ENCODE measurements at regions not wholly inside any gene's neighbourhood (a gene's known extent, or its start where the extent isn't known, plus 50 kb on each side); places are given as distances from the start of the nearest gene placed in this dataset.

DNA sequence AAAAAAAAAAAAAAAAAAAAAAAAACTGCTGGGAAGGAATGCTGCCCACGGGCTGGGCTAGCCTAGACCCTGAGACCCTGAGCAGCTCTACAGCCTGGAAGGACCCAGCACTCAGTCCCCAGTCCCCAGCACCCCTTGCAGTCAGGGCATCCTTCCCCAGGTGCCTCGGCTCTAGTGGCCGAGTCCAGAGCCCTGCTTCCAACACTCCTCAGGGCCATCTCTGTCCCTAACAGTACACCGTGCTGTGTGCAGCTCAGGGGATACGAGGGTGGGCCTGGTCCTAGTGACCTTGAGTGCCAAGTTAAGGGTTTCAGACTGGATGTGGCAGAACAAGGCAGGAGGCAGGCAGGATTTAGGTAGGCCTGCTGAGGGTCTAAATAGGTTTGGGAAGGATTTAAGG is 50.2 kb upstream of the LRP8 start:
- DNase-seq (ENCODE audit: low spot score): no peak

- DNase-seq (ENCODE audit: low spot score): no peak
Measured at GRCh38 chr1:53378932-53379661, 51.2 kb upstream of the LRP8 start.

DNA sequence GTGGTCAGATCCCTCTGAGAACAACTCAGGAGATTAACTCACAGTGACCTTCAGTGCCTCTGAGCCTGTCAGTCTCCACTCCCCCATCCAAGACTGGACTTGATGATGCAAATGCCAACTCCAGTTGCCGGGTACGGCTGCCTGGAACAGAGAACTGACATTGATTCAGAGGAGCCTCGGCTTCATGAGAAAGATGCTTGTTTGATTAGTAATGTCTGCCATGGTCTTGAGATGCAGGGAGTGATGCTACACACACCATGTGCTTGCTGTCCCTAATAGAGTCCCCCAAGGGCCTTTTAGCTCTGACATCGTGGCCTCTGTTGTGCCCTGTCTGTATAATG is 51.8 kb upstream of the LRP8 start:
- no peak for DNase-seq (ENCODE audit: low spot score)

- DNase-seq (ENCODE audit: low spot score): no peak
Measured at GRCh38 chr1:53380296-53380695, 52.4 kb upstream of the LRP8 start.

GRCh38 chr1:53381790-53382401 is 54.0 kb upstream of the LRP8 start:
- DNase-seq (ENCODE audit: low spot score): no peak

GRCh38 chr1:53383136-53383870 is 55.4 kb upstream of the LRP8 start:
- DNase-seq (ENCODE audit: low spot score): no peak

DNA sequence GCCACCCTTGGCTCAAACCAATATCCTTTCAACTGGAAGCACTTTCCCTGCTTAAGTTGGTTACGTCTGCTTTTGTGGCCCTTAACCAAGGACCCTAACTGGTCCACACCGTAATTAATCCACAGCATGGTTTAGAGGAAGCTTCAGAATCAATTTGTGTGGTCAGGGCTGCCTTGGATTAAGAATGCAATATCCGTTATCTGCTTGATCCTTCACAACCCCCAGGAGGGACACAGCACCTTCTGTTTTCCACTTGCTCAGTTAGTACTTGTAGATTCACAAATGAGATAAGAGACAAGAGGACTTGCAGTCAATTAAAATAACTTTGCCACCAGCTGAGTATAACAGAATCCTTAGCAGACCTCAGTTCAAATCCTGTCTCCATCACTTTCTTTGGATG is 56.9 kb upstream of the LRP8 start:
- no peak for DNase-seq (ENCODE audit: low spot score)

DNA sequence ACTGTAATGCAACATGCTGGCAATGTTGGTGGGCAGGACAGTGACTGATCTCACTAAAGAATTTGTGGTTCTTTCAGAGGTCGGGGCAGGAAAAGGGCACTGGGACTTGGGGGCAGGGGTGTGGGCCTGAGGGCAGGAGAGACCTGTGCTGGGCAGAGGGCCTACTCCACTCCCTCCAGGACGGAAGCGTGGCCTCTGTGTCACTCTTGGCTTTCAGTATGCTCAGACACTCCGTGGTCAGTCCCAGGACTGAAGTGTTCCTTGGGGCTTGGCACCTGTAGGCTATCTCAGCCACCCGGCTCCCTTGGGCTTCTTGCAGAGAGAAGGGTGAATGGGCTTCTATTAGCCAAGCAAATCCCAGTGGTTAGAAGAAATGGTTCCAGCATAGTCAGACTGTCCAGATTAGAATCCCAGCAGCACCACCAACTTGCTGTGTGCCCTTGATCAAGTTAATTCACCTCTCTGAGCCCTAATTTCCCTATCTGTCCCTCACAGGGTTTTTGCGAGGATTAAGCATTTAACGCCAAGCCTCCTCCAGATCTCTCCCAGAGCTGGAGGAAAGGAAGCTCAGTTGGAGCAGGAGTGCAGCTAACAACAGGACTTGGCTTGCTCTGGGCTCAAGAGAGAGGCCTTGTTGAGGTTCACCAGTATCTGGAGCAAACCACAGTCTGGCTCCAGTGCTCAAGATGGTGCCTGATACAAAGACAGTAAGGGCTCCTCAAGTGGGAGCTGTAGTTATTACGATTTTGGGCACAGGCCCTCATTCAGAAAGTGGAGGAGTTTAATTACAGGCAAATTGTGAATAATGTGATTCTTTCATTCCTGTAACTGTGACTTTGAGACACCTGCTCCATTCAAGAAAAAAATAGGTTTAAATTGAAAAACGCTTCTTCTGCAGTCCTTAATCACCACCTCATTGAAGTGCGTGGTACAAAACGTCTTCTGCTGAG is 57.7 kb upstream of the LRP8 start:
- no peak for DNase-seq (ENCODE audit: low spot score)

DNA sequence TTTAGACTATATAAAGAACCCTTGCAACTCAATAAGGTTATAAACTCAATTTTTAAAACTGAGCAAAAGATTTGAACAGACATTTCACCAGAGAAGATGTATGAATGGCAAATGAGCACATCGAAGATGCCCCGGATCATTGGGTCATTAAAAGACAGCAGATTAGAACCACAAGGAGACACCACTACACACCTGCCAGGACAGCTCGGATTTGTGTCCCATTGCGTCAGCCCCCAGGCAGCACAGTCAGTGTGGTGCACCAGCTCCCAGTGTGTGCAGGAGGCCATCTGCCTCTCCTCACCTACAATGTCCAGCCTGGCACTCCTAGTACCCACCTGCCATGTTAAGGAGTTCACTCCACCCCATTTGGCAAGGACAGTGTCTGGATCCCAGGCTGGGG is 61.1 kb upstream of the LRP8 start:
- DNase-seq (ENCODE audit: low spot score): no peak

GRCh38 chr1:53390261-53390660 is 62.4 kb upstream of the LRP8 start:
- DNase-seq (ENCODE audit: low spot score): no peak

GRCh38 chr1:53390736-53391135 is 62.9 kb upstream of the LRP8 start:
- no peak for DNase-seq (ENCODE audit: low spot score)

GRCh38 chr1:53391296-53391695 is 63.4 kb upstream of the LRP8 start:
- DNase-seq (ENCODE audit: low spot score): no peak

GRCh38 chr1:53391982-53392381 is 64.1 kb upstream of the LRP8 start:
- DNase-seq (ENCODE audit: low spot score): no peak

DNA sequence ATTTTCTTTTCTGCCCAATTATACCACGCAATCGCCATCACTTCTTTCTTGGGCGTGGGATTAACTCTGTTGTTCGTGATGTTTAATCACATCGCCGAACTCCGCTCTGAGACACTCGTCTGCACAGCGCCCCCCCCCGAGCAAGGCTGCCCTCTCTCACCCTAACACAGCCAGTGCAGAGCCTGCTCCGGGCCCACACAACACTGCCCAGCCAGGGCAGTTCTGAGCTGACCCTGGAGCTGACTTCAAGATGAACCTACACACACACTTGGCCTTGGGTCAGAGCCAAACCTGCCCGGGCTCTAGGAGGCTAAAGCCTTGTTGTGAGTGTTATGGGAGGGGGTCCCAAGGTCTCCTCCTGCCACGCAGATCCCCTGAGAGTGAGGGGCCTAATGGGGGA is 64.6 kb upstream of the LRP8 start:
- DNase-seq (ENCODE audit: low spot score): no peak

GRCh38 chr1:53393325-53393792 is 65.5 kb upstream of the LRP8 start:
- DNase-seq (ENCODE audit: low spot score): peak; percentile 88

DNA sequence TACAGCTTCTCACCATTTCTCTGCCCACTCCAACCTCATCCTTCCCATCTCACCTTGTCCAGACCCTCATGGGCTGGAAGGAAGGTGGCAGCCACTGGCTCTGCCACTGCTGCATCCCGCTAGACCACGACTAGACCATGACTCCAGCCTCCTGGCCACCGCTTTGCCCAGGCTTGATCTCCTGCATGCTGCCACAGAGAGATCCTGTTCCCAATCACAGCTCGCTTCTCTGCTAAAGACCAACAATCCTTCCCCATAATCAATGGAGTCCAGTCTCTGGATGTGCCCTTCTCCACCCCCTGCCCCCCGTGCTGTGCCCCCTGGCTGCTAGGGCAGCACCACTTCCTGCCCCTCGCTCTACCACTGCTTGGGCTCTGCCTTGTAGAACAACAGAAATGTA is 64.9 kb upstream of the DMRTB1 start:
- no peak for DNase-seq (ENCODE audit: low spot score)

GRCh38 chr1:53395671-53396215 is 63.5 kb upstream of the DMRTB1 start:
- no peak for DNase-seq (ENCODE audit: low spot score)

- no peak for DNase-seq (ENCODE audit: low spot score)
Measured at GRCh38 chr1:53396573-53397268, 62.5 kb upstream of the DMRTB1 start.

DNA sequence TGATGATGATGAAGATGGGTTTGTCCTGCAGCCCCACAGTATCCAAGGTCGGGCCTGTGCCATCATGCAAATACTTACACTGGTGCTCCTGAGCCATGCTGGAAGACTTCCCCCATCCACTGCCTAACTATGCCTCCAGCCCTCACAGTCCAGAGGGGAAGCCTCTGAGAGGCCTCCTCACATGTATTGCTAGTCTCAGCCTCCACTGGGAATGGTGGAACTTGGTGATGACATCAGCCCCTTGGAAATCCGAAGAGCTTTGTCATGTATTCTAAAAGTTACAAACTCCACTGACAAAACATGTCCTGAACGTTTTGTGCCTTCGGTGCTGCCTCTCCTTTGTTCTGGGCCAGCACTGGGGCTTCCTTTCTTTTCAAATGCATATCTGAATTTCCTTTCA is 61.1 kb upstream of the DMRTB1 start:
- DNase-seq (ENCODE audit: low spot score): no peak

- DNase-seq (ENCODE audit: low spot score): no peak
Measured at GRCh38 chr1:53398576-53399365, 60.4 kb upstream of the DMRTB1 start.

All from COLO829 (cell line).